Hematopoietic multipotent progenitor cell (in vitro differentiated cells): ENCODE measurements at regions not wholly inside any gene's neighbourhood (a gene's known extent, or its start where the extent isn't known, plus 50 kb on each side); places are given as distances from the start of the nearest gene placed in this dataset. TPM values are rescaled to one million over a fixed set of nuclear protein-coding genes. Genes with fewer than 3 reads are reported as not detected.

Experiments used
- small RNA-seq: library from RNA; depleted of rRNA; stranded (forward); fragments of <200 nt; gene quantifications from one replicate; pipeline ENCODE3, GENCODE V24; 2012

Small RNA genes lying in the stretch of these regions (small RNA-seq; reads per million reads assigned to genes)
- gene AC106785.1: not detected
- not detected for gene RNA5SP406
- gene RNA5SP407: not detected
- not detected for gene RNA5SP408
- not detected for gene RNA5SP409
- gene RNA5SP410: not detected
- gene RNA5SP411: not detected
- gene RNA5SP412: not detected
- gene RNA5SP413: not detected
- not detected for gene RNA5SP414
- not detected for gene RNA5SP415
- not detected for gene RNA5SP416
- not detected for gene RNA5SP417
- not detected for gene RNA5SP418
- gene RNA5SP419: not detected
- not detected for gene RNA5SP420
- not detected for gene RNA5SP421
- not detected for gene RNA5SP422
- gene RNA5SP423: not detected
